Neural cell (in vitro differentiated cells): ENCODE measurements at regions not wholly inside any gene's neighbourhood (a gene's known extent, or its start where the extent isn't known, plus 50 kb on each side); places are given as distances from the start of the nearest gene placed in this dataset.

Experiments
- H2AFZ ChIP-seq: fragments of 200-600, 300-800 bp; sonication (generic), shearing (Covaris generic); 2 replicates; pipeline ENCODE4 v1.6.0; 2014; ENCODE audit warnings: low read depth, mild to moderate bottlenecking, antibody characterized with exemption, low read length, moderate library complexity
- H3F3A ChIP-seq: fragments of 200-600 bp; shearing (Covaris generic); 2 replicates; pipeline ENCODE4 v1.6.1; 2016; ENCODE audit warnings: mild to moderate bottlenecking, moderate library complexity, mixed read lengths, antibody characterized with exemption, low read length; ENCODE audit not compliant: insufficient read depth, poor library complexity, severe bottlenecking
- H3K27ac ChIP-seq: fragments of 200-600, 300-800 bp; sonication (generic), shearing (Covaris generic); 2 replicates; pipeline ENCODE4 v1.5.1; 2014; ENCODE audit warnings: mild to moderate bottlenecking, low read length, moderate library complexity
- H3K27me3 ChIP-seq: fragments of 300-800, 200-600 bp; sonication (generic), shearing (Covaris generic); 2 replicates; pipeline ENCODE4 v1.6.0; 2014; ENCODE audit warnings: mild to moderate bottlenecking, low read depth, low read length, moderate library complexity; ENCODE audit not compliant: insufficient read depth
- H3K36me3 ChIP-seq: fragments of 300-800, 200-600 bp; sonication (generic), shearing (Covaris generic); 2 replicates; pipeline ENCODE4 v1.5.1; 2014; ENCODE audit warnings: mild to moderate bottlenecking, antibody characterized with exemption, low read length, moderate library complexity; ENCODE audit not compliant: insufficient read depth
- H3K4me2 ChIP-seq: fragments of 300-800, 200-600 bp; sonication (generic), shearing (Covaris generic); 2 replicates; pipeline ENCODE4 v1.6.0; 2014; ENCODE audit warnings: mild to moderate bottlenecking, low read length
- H3K4me3 ChIP-seq: fragments of 300-800, 200-600 bp; sonication (generic), shearing (Covaris generic); 2 replicates; pipeline ENCODE4 v1.5.1; 2014; ENCODE audit warnings: mild to moderate bottlenecking, low read length, moderate library complexity
- H3K79me2 ChIP-seq: fragments of 200-600 bp; shearing (Covaris generic); replicated peaks from 2 replicates; pipeline ENCODE4 v1.6.0; 2014; ENCODE audit warnings: mild to moderate bottlenecking, low read length, moderate library complexity; ENCODE audit not compliant: insufficient read depth
- H3K9ac ChIP-seq: fragments of 300-800, 200-600 bp; sonication (generic), shearing (Covaris generic); 2 replicates; pipeline ENCODE4 v1.6.1; 2016; ENCODE audit warnings: mild to moderate bottlenecking, low read length, mixed read lengths
- H3K9me2 ChIP-seq: fragments of 200-600 bp; shearing (Covaris generic); 2 replicates; pipeline ENCODE4 v1.6.1; 2016; ENCODE audit warnings: mild to moderate bottlenecking, low read length, mixed read lengths; ENCODE audit not compliant: insufficient read depth
- H3K9me3 ChIP-seq: fragments of 200-600, 300-800 bp; sonication (generic), shearing (Covaris generic); 2 replicates; pipeline ENCODE4 v1.6.1; 2016; ENCODE audit warnings: mild to moderate bottlenecking, mixed run types, low read length, moderate library complexity, mixed read lengths
- H4K20me1 ChIP-seq: fragments of 200-600 bp; shearing (Covaris generic); 2 replicates; pipeline ENCODE4 v1.6.1; 2016; ENCODE audit warnings: mild to moderate bottlenecking, mixed run types; ENCODE audit not compliant: insufficient read depth
- CTCF ChIP-seq: fragments of 450-650 bp; IDR thresholded peaks from 2 replicates; pipeline ENCODE4 v1.5.1; 2014; ENCODE audit warnings: antibody characterized with exemption, mild to moderate bottlenecking, moderate library complexity; ENCODE audit not compliant: poor library complexity, severe bottlenecking
- EP300 ChIP-seq: fragments of 450-650 bp; conservative IDR thresholded peaks from 2 replicates; pipeline ENCODE4 v1.6.1; 2014; ENCODE audit warnings: antibody characterized with exemption, mild to moderate bottlenecking, moderate library complexity; ENCODE audit not compliant: poor library complexity, severe bottlenecking
- EZH2 ChIP-seq: fragments of 200-600, 300-800 bp; shearing (Covaris generic), sonication (generic); IDR thresholded peaks from 2 replicates; pipeline ENCODE4 v1.6.1; 2014; ENCODE audit warnings: antibody characterized with exemption, low read length, borderline replicate concordance, mild to moderate bottlenecking; ENCODE audit not compliant: insufficient read depth, poor library complexity, severe bottlenecking
- MXI1 ChIP-seq: fragments of 450-650 bp; conservative IDR thresholded peaks from 2 replicates; pipeline ENCODE4 v1.6.1; 2014; ENCODE audit warnings: antibody characterized with exemption, mild to moderate bottlenecking; ENCODE audit not compliant: poor library complexity, severe bottlenecking
- POLR2AphosphoS5 ChIP-seq: IDR thresholded peaks from 2 replicates; pipeline ENCODE4 v1.6.1; 2012
- RAD21 ChIP-seq: fragments of 450-650 bp; conservative IDR thresholded peaks from 2 replicates; pipeline ENCODE4 v1.6.1; 2014; ENCODE audit warnings: antibody characterized with exemption, mild to moderate bottlenecking, moderate library complexity
- REST ChIP-seq: IDR thresholded peaks from 2 replicates; pipeline ENCODE4 v1.6.1; 2012; ENCODE audit warnings: borderline replicate concordance
- SMC3 ChIP-seq: fragments of 450-650 bp; conservative IDR thresholded peaks from 2 replicates; pipeline ENCODE4 v1.6.1; 2014; ENCODE audit warnings: antibody characterized with exemption, mild to moderate bottlenecking, moderate library complexity; ENCODE audit not compliant: poor library complexity
- TAF1 ChIP-seq: IDR thresholded peaks from 2 replicates; pipeline ENCODE4 v1.6.1; 2012; ENCODE audit warnings: low read depth

GRCh38 chr4:26223155-26223554 is 97.7 kb upstream of the RBPJ start:
- no peak overlapping the region for H2AFZ ChIP-seq

GRCh38 chr4:26226629-26227376 is 94.0 kb upstream of the RBPJ start:
- Histone ChIP-seq H3K9me2 (no peaks in the 10 kb centered on the region), H4K20me1 (no peaks in the 10 kb centered on the region), H3K27me3 (no peaks in the 10 kb centered on the region), H3K79me2 (no peaks in the 10 kb centered on the region), H3K36me3 (no peaks in the 10 kb centered on the region), H2AFZ (no peak overlapping the region), H3K4me2 (no peak overlapping the region), H3F3A (no peaks in the 10 kb centered on the region), H3K9ac (no peak overlapping the region), H3K27ac (no peak overlapping the region), H3K9me3 (no peaks in the 10 kb centered on the region), H3K4me3 (no peak overlapping the region)
- no peak for TF ChIP-seq RAD21
- TF ChIP-seq MXI1, result no peak
- no peak for TF ChIP-seq CTCF
- TF ChIP-seq EZH2, result no peak
- TF ChIP-seq TAF1, result no peak
- no peak for TF ChIP-seq EP300
- TF ChIP-seq SMC3, result no peak

More at GRCh38 chr4:26223155-26223554, 97.7 kb upstream of the RBPJ start:
- H3K36me3 ChIP-seq, result no peaks in the 10 kb centered on the region
- no peak overlapping the region for H3K27ac ChIP-seq
- H3K9ac ChIP-seq, result no peak overlapping the region
- no peaks in the 10 kb centered on the region for H3F3A ChIP-seq
- H4K20me1 ChIP-seq, result no peaks in the 10 kb centered on the region
- TF ChIP-seq TAF1 (no peak), EP300 (no peak), RAD21 (no peak), REST (no peak), POLR2AphosphoS5 (no peak), EZH2 (no peak), CTCF (no peak), MXI1 (no peak), SMC3 (no peak)
- no peak overlapping the region for H3K4me2 ChIP-seq
- H3K9me3 ChIP-seq, result no peaks in the 10 kb centered on the region
- no peaks in the 10 kb centered on the region for H3K27me3 ChIP-seq
- no peaks in the 10 kb centered on the region for H3K79me2 ChIP-seq
- no peak overlapping the region for H3K4me3 ChIP-seq
- no peaks in the 10 kb centered on the region for H3K9me2 ChIP-seq
